ENCODE measurements at regions not wholly inside any gene's neighbourhood (a gene's known extent, or its start where the extent isn't known, plus 50 kb on each side); places are given as distances from the start of the nearest gene placed in this dataset.

DNA sequence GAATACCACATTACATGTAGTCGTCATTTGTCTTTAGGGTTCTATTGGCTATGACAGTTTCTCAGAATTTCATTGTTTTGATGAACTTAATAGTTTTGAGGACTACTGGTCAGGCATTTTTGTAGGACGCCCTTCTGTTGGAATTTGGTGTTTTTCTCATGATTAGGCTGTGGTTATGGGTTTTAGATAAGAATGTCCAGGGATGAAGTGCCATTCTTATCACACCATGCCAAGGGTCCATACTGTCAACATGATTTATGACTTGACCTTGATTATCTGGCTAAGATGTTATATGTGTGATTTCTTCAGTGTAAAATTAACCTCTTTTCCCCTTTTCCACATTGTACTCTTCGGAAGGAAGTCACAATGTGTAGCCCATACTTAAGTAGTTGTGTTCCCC, 135.3 kb downstream of the DIPK2A start:
- TF ChIP-seq, protein P1, sequence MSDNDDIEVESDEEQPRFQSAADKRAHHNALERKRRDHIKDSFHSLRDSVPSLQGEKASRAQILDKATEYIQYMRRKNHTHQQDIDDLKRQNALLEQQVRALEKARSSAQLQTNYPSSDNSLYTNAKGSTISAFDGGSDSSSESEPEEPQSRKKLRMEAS (IDR thresholded peaks at IDR 0.05) = no peak
- TF ChIP-seq RAD21 (IDR thresholded peaks at IDR 0.05) = no peak
